GM12891 (cell line): ENCODE measurements at regions not wholly inside any gene's neighbourhood (a gene's known extent, or its start where the extent isn't known, plus 50 kb on each side); places are given as distances from the start of the nearest gene placed in this dataset.

Experiments
- PAX5 ChIP-seq: IDR thresholded peaks from 2 replicates; pipeline ENCODE4 v1.6.1; 2011; ENCODE audit warnings: low read length, moderate library complexity, mild to moderate bottlenecking; ENCODE audit not compliant: insufficient read depth, severe bottlenecking
- POLR2A ChIP-seq: IDR thresholded peaks from 2 replicates; pipeline ENCODE4 v1.6.1; 2011; ENCODE audit warnings: low read depth, low read length, control low read depth
- POLR2AphosphoS5 ChIP-seq: IDR thresholded peaks from 2 replicates; pipeline ENCODE4 v1.6.1; 2011; ENCODE audit warnings: low read depth, low read length, control low read depth
- POU2F2 ChIP-seq: IDR thresholded peaks from 2 replicates; pipeline ENCODE4 v1.6.1; 2011; ENCODE audit warnings: low read depth, mild to moderate bottlenecking, control low read depth, low read length, moderate library complexity
- SPI1 ChIP-seq: IDR thresholded peaks from 2 replicates; pipeline ENCODE4 v1.6.1; 2011; ENCODE audit warnings: low read depth, low read length, control low read depth

DNA sequence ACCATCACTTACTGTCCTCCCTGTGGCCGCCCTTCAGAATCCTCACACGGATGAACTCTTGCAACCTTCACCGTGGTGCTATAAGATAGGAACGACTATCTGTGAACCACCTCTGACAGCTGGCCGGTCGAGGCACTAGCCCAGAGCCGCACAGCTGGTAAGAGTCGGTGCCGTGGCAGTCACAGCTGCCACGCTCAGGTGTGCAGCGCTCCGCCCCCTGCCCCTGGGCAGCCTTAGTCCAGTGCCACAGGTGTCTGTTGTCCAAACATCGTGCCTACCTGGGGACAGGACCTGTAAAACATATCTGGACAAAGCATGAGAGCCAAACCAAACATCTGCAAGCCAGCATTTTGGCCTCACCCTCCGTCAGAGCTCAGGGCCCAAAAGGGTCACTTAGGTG, 55.3 kb upstream of the SALL3 start:
- TF ChIP-seq POLR2AphosphoS5 (no peak), POLR2A (no peak), SPI1 (no peak), POU2F2 (no peak), PAX5 (no peak)
